Epidermal melanocyte (primary cell): ENCODE measurements at regions not wholly inside any gene's neighbourhood (a gene's known extent, or its start where the extent isn't known, plus 50 kb on each side); places are given as distances from the start of the nearest gene placed in this dataset.

Experiments
- DNase-seq: peaks from one replicate; pipeline ENCODE4 v3.0.0; 2011; ENCODE audit warnings: low spot score; ENCODE audit not compliant: insufficient read length

DNA sequence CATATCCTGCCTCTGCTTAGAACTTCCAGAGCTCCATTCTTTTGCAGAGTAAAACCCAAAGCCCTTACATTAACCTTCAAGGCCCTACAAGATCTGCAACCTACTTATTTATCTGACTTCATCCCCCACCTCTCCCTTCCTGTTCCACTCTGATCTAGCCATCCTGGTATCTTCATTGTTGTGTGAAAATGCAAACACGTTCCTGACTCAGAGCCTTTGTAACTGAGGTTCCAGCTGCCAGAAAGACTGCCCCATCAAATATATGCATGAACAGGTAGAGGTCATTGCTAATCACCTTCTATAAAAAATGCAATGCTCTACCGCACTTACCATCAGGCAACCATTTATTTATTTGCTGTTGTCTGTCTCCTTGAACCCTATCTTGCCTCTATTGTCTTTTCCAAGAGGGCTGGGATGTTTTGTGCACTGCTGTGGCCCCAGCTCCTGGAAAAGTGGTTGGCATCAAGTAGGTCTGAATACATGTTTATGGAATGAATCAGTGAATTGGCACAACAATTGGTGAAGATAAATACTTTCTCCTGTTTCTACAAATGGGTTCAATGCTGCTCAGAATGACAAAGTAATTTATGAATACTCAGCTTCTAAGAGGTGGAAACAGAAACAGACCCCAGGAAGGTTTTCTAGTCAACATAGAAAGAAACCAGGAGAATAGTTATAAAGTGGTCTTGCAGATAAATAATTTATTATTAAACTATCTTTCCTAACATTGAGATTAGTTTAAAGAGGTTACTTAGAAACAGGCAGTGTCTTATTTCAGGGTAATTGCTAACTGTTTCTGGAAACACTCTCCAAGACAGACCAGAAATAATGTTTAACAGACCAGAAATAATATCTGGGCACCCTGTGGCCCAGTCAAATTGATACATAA lies 230.6 kb upstream of the CD180 start:
- no peak for DNase-seq

DNA sequence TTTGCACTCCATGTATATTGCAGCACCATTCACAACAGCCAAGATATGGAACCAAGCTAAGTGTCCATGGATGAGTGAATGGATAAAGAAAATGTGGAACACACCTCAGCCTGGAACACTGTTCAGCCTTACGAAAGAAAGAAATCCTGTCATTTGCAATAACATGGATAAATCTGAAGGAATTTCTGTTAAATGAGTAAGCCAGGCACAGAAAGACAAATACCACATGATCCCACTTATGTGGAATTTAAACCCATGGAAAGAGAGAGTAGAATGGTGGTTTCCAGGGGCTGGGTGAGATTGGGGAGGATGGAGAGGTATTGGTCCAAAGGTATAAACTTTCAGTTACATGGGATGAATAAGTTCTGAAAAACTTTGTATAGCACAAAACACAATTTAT lies 228.9 kb upstream of the CD180 start:
- DNase-seq = no peak

DNA sequence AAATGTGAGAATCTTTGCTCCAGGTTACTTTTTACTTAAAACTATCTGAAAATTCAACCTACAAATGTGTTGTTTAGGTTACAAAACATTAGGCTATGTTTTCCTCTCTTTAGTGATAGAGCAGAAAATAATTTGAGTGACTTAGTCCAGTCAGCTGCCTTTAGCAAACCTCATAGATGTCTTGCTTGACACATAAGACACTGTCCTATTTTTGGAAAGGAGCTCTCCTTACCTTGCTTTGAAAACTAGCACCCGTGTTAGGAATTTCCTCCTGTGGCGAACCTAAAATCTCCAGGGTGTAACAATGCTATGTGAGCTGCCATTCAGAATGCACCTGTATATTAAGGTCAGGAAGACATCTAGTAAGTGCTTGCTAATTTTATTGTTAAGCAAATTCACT lies 221.2 kb upstream of the CD180 start:
- DNase-seq = no peak

DNA sequence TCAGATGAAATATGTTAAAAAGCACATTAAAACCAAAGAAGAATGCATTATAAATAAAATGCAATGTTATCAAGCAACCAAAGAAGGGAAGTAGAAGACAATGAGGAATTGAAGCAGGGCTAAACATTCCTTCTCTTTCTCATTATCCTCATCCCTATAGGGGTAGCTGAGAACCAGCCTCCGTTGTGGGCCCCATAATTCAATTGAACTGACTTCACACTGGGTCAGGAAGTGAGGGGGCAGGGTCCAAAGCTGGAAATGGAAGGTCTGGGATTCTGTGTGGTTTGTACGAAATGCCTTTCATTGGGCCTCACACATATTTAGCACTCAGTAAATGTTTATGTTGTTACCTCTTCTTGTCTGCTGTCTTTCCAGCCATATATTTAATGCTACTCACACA lies 220.4 kb upstream of the CD180 start:
- no peak for DNase-seq

DNA sequence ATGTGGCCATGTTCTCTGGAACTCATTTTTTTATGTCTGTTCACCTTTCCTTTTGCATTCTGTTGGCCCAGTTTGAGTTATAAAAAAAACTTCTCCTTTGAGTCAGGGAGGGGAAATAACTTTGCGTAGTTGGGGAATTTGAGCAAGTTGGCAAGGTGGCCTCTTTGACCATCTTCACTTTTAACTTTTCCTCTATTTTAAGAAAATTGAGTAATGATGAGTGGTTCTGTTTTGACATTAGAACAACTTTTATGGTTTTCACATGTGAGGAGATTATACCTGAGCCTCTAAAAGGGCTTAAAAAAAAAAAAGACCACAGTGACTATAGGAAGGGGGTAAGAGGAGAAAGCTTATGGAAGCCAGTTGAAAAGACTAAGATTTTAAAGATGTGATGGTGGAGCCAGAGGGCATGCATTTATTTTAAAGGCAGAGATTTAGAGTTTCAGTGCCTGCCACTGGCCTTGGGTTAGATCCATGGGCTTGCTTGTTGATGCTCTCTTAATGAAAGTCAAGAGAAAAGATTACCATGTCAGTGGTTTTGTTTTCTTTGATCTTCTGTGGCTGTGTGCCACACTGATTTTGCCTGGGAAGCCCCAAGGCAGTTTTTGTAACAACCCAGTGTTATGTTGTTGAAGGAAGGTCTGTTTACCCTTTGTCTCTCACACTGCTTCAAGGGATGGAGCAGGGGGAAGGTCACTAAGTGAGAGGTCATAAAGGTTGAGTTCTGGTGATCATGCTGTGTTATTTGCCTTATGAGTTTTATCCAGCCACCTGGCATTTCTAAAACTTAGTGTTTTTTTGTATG lies 219.7 kb upstream of the CD180 start:
- DNase-seq = no peak

DNA sequence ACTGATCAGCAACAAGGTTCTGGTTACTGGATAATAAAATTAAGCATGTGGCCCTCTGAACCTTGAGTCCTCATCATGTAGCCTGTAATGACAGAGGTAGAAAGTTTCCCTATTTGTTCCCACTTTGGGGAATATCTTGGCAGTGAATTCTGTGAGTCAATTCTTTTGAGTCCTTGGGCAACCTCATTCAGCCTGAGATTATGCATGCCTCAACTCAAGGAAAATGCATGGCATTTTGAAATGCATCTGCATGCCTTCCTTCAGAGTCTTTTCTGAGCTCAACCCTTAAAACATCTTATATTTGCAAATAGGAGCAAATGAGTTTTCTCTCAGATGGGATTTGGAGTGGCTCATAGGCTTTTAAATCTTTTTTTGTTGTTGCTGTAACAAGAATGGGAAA lies 218.1 kb upstream of the CD180 start:
- no peak for DNase-seq

DNA sequence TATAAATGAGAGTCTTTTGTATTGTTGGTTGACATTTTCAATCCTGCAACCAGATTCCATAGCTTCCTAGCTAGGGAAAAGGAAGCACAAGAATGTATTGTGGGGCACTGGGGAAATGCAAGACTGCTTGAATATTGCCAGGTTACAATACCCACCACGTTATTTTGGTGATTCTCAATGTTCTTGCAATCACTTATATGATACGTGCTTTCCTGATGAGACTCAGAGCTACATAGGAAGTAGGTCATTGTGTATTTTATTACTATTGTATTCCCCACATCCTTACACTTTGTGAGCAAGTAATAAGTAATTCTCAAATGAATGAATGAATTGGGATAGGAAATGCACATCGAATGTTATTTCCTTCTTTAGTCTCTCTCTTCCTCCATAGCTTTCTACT lies 217.1 kb upstream of the CD180 start:
- no peak for DNase-seq

DNA sequence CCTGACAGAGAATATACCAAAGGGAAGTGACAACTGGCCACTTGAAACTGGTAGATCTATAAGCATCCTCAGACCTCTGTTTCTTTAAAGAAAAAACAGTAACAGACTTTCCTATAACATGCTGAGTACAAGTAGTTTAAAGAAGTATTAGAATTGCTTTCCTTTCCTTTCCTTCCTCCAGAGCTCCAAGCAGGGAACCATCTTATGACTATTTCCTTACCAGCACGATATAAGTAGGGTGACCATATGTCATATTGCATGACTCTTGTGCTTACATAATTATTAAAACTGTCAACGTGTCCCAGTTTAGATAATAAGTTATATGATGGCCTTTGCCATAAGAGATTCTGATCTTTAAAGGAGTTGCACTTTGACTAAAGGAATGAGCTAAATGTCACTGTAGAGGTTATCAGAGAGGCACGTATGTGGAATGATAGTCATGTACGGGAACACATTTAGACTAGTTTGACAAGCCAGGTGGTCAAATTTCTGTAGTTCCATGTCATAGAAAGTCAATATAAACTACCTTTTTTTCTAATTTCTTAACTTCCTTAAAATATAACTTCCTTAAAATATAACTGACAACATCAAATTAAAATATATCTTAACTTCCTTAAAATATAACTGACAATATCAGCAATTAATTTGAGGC lies 212.7 kb upstream of the CD180 start:
- DNase-seq = no peak

DNA sequence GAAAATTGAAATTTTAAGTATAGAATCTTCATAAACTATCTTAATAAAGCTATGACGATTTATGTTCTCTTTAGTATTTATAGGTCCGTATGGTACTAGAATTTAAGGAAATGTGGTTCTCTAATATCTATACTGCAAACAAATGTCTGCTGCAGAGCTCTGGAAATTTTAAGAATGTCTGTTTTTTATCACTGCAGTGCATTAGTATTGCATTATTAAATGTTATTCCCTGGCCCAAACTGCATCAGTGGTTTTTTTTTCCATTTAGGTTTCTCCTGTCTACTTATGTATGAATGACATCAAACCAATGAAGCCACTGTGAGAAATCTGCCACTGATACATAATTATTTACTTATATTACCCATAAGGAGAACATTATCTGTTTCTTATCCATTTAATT lies 211.4 kb upstream of the CD180 start:
- DNase-seq = no peak

DNA sequence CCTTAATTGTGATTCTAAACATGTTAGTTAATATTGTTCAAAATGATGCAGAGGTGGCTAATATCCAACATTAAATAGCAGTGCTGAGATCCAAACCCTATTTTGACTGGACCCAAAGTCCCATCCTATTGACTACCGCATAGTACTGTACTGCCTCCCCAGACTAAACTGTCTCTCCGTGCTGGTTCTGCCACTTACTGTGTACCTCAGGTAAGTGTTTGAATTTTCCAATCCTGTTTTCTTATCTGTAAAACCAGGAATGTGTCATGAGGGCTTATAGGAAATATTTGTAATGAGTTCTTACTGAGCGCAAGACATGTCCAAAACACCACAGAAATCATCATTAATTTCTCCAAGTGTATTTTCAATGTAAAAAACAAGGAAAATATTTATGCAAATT lies 209.2 kb upstream of the CD180 start:
- no peak for DNase-seq

DNA sequence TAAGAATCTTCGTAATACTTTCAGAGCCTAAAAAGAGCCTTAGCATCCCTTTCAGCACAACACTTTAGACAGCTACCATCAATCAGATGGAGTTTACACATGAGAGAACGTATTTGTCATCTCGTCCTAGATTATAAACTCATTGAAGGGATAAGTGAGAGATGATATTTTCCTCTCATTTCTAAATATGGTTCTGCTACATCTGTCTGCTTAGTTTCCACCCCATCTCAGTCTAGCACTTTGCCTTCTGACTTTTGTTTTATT lies 208.4 kb upstream of the CD180 start:
- DNase-seq = no peak

DNA sequence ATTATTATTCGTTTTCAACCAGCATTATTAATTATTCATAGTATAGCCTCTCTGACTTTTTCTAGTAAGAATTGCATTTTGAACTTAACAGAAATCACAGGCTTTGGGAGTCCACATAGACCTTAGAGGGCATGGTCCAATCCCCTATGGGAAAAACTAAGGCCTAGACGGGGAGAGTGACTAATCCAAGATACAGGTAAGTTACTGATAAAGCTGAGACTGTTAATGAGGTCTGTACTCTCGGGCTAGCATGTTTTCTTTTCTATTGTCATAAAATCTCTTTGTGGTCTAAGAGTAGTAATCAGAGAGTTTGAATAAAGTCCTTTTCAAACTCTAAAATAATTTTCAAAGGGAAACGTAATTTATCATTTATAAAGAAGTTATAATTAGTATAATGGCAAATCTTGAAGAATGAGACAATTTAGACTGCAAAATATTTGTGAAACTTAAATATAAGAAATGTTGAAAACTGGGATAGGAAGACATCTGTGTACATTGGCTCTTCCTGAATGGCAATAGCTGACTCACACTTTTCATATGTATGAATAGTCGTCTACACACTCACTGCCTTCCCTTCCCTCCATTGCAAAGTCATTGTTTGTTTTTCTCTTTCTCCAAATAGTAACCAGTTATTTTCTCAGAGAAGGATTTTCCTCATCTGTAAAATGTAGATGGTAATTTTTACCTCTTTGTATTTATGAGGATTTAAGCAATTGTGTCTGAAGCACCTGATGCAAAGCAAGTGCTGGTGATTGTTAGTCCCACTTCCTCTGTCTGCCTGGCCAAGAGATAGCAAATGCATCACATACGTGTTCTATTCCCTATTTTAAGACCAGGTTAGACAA lies 207.9 kb upstream of the CD180 start:
- no peak for DNase-seq

DNA sequence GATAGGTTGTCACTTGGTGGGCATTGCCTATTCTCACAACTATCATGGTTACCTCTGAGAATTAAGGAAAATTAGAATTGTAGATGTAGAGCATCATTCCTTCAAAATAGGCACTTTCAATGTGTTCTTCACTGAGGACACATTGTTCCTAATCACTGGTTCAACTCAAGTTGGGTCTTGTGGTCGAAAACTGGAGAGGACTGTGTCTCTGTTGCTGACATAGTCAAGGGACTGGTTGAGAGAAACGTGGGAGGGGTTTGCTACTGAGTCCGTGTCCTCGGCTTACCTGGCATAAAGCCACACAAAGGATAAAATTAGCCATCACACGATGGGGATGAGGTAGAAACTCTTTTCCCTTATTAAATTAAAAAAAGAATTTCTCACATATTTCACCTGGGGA lies 205.9 kb upstream of the CD180 start:
- DNase-seq = no peak

DNA sequence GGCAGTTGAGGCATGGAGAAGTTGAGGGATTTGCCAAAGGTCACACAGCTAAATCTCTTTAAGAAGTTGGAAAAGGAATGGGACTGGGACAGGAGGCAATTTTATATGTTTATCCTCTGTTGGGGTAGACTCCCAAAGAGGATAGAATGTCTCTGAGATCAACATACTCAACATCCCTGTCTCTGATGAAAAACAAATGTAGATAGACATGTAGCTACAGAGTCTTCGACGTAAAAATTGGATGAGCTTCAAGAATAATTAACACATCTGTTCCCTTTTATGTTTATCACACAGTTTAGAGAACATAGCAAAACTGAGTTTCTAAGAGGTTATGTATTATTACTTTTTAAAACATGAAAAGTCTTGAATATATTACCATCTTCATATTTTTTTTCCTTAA lies 204.6 kb upstream of the CD180 start:
- no peak for DNase-seq

DNA sequence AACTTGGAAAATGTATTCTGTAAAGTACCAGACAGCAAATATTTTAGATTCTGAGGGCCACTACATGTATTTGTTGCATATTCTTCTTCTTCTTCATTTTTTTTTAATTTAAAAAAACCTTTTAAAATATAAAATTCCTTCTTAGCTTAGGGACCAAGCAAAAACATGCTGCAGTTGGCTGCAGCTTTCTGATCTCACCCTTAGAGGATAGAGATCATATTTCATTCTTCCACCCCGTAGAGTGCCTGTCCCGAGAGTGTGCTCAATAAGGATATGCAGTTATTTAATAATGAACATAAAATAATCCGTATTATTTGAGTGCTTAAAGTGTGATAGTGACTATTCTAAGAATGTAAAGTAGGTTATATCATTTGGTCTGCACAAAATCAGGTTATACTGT lies 204.2 kb upstream of the CD180 start:
- DNase-seq = no peak

DNA sequence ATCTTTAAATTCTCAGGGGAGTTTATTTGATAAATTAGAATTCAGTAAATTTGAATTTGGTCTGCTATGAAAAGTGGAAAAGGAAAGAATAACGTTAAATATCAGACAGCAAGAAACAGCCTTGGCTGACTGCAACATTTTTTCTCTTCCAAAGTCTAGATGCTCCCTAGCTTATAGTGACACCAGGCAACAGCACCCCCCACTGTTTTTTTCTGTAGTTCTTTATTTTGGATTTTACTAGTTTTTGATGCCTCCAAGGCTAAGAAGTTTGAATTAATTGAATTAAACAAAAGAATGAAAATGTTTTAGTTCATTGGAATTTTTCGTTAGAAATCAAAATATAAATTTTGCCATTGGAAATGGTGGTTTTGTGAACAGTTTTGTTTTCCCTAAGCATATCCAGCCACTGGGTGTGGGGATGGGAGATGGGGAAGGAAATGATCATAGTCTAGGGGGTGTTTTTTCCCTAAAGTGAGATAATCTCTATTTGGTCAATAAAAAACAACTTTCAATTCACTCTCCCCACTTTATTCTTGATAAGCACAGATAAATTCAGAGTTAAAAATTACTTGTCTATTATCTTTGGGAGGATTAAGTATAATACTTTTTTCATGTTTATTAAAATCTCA lies 199.3 kb upstream of the CD180 start:
- no peak for DNase-seq

DNA sequence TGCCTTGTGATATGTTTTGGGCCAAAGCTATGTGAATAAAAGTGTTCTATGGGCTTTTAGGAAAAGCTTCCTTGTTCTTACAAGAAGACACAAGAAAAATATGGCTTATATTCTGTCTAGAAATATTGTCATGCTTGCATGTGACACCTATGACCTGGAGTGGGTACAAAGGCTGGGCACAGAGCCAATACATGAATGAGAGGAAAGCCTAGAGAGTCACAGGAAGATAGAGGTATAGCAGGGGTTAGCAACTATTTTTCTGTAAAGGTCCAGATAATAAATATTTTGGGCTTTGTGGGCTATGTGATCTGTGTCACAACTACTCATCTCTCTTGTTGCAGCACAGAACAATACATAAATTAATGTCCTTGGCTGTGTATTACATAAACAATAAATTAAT lies 196.6 kb upstream of the CD180 start:
- DNase-seq = no peak

DNA sequence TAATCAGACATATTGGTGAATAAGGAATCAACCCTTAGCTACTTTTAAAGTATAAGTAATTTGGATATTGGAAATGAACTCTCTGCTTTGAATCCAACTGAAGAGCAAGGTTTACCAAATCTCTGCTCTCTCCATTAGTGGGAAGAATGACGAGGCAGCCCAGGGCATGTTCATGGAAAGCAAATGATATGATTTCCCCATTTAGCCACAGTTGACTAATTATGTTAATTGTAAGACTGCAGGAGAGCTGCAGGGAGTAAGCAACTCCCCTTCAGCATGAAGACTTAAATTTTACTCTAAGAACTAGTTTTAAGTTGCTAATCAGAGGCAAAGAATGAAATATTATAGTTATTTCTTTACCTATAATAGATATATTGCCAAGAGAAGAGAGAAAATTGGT lies 194.3 kb upstream of the CD180 start:
- no peak for DNase-seq

DNA sequence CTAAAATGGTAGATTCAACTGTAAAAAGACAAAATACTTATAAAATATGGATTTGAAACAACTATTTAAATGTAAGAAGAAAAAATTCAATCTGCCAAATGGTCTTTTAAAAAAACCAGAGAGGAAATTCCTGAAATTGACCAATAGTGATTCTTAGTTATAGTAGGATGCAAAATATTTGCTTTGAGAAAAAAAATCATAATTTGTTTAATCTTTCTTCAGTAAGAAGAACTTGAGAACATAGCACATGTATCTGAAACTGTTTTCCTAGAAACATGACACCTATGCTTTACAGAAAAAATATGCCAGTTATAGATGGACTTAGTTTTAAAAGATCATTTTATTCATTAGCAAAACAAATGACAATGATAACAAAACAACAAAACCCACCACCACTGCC lies 186.9 kb upstream of the CD180 start:
- no peak for DNase-seq

DNA sequence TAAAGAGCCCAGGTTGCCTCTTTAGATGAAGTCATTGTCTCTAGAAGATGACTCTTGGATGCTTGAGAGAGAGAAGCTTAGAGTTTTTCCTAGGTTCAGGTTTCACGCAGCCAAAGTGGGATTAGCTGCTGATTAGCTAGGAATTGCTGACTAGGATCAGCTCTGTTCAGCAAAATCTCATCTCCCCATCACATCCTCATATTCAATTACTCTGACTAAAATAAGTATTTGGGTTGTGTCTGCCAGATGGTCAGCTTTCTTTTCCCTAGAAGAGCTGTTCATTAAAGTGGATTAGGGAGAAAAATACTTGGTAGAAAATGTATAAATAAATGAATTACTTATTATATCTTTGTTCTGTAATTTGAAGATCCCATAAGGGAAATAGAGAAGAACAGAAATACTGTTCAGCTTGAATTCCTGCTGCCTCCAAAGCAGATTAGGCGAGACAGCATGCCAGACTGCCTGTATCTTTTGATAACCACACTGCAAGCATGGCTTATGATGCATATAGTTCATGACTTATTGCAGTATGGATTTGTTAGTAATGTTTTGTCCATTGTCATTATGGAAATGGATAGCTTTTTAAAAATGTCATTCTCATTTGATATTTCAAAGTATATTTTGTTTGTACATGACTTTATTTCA lies 184.8 kb upstream of the CD180 start:
- DNase-seq = no peak

DNA sequence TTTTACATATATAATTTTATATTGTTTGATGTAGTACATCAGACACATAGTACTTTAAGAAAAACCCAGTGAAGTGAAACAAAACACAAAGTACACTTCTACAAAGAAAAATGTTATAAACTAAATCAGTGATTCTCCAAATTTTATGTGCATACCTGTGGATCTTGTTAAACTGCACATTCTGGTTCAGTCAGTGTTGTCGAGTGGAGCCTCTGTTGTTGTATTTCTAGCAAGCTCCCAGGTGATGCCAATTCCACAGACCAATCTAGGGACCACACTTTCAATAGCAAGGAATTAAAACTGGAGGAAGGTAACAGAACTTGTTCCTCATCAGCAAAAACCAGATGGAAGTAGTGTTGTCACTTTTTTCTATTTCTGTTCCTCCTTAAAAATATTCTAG lies 183.8 kb upstream of the CD180 start:
- no peak for DNase-seq
